GM18870 (cell line): ENCODE measurements at regions not wholly inside any gene's neighbourhood (a gene's known extent, or its start where the extent isn't known, plus 50 kb on each side); places are given as distances from the start of the nearest gene placed in this dataset.
"Not testable (repeated sequence)": the region's sequence is repeated elsewhere in the genome, so short reads cannot be mapped to it uniquely, and the experiment has no call there.

Experiments
- ATAC-seq: cut with Tn5 transposase; IDR thresholded peaks from one replicate; pipeline ENCODE4 v1.9.1; 2021; ENCODE audit warnings: moderate library complexity; ENCODE audit not compliant: unreplicated experiment

DNA sequence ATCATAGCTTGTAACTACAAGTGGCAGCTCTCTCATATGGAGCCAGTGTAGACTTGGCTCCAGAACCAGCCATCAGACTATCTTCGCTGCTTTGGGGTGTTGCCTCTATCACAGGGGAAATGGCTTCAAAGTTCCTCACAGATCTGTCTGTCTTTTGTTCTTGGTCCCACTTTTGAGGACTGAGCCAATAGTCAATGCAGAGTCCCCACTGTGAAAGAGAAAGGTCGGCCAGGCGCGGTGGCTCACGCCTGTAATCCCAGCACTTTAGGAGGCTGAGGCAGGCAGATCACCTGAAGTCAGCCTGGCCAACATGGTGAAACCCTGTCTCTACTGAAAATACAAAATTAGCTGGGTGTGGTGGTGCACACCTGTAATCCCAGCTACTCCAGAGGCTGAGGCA lies 86.9 kb upstream of the FZD7 start:
- ATAC-seq: not testable (repeated sequence)

DNA sequence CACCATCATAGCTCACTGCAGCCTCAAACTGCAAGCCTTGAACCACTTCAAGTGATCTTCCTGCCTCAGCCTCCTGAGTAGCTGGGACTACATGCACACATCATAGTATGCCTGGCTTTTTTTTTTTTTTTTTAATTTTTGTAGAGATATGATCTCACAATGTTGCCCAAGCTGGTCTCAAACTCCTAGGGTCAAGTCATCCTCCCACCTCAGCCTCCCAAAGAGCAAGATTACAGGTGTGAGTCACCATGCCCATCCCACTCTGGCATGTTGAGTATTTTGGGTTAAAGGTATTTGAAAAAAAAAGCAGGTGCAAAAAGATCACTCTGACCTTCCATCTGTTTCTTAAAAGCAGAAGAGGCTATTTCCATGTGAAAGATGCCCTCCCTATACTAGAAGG lies 86.4 kb upstream of the FZD7 start:
- no peak for ATAC-seq

DNA sequence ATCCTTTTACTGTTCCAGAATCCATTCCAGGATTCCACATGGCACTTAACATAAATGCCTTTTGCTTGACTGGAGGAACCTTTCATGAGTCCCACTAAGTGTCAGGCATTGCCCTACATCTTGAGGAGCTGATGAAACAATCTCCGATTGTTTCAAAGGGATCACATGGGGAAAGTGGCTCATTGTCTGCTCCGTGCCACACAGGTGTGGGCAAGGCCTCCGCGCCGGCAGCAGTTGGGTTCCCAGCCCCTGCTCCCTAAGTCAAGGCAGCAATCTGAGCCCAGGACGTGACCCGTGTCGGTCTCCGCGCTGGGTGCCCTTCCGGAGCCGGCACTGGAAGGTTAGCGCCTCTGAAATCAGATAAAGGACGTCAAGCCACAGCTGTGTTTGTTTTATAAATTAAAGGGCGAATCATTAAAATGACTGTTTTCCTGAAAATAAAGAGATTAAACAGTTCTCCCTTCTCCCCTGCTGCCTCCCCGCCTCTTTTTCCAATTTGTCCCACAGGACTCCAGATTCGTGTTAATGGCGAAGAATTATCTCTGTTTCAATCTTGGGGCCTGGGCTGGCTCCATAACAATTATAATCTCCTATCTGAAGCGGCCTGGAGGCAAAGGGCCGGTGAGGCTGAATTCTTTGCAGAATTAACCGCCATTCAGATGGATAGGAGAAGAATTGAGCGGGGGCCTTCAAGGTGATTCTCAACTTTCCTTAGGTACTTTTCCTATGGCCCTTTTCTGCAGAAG lies 84.3 kb upstream of the FZD7 start:
- no peak for ATAC-seq

DNA sequence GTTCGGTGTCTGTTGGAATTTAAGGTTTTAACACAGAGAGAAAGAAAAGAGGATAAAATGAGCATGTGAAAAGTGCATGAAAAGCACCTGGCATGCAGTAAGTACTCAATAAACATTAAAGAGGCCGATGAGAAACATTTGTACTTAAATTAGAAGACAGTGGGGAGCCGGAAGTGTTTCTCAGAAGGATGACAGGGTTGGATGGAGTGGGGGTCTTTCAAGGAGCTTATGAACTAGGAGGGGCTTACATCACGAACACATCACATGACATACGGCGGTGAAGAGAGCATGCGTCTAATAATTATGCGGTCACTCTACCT lies 83.8 kb upstream of the FZD7 start:
- no peak for ATAC-seq

DNA sequence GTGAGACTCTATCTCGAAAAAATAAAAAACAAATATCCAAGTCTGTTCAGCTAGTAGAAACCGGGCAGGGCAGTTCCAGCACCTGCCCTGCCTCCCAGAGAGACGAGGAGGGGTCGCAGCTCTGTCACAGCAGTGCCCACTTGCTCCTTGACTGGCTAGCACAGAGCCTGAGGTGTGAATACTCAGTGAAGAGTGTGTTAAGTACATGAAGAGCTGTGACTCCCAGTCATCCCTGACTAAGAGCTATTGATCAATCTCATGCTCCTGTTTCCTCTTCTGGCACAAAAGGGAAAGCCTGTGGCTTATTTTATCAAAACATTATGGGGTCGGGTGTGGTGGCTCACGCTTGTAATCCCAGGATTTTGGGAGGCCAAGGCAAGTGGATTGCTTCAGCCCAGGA lies 83.0 kb upstream of the FZD7 start:
- ATAC-seq: no peak

DNA sequence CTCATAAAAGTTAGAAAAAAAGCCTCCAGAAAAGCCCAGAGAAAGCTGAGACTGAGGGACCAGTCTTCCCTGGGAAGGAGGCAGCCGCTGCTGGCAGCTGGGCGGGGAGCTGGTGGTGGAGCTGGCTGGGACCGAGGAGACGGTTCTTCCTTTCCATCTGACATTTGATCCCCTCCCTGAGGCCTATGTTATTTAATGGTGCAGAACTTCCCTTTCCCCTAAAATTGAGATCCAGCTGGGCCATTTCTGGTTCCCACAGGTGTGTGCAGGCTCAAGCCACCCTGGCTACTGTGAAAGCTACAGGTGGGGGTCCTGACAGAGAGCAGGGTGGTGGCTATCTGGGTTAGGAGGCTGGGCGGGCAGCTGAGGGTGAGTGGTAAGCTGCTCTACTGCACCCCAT lies 81.5 kb upstream of the FZD7 start:
- no peak for ATAC-seq

DNA sequence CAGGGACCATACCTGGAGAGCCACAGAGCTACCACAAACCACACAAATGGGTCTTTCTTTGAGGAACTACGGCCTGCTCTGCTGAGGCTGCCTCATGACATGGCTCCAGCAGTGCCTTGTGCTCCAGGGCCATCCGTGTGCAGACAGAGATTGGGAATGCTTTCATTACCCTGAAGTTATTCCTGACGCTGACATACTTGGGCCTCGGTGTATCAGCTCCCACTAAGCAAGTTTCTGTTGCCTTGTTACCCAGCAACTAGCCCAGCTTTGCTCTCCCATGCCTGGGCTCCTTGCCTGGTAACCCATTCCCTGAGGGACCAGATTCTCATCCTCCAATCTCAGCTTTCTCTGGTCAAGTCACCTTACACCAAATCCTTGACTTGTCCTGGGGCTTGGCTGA lies 80.3 kb upstream of the FZD7 start:
- ATAC-seq: no peak

DNA sequence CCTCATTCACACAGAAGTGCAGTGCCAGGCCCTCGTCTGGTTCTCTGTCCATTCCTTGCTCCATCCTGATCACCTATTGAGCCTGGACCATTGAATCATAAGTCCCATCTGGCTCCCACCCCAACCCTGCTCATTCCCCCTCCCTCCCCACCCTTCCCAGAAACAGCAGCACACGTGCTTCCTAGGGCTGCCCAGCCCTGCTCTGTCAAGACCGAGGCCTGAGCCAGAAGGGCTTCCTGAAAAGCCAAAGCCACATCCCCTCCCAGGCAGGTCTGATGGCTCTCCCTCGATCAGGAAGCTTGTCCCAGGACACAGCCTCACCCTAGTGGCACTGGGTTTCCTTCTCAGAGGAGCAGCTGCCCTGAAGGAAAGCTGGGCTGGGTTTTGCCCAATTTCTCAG lies 79.8 kb upstream of the FZD7 start:
- ATAC-seq: no peak

DNA sequence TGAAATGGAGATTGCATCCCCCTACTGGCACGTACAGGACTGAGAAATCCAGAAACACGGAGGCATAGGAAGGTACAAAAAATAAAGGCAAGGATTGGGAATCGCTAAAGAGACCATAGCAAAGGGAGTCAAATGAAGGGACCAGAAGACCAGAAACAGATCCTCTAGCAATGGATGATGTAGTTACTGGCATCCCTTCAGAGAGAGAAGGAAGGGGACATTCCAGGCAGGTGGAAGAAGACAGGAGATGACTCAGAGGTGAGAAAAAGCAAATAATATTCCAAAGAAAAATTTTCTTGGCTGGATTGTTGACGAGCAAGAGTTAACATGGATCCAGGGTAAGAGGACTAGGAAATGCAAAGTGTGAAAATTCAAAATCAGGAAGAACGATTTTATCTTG lies 78.4 kb upstream of the FZD7 start:
- ATAC-seq: no peak

DNA sequence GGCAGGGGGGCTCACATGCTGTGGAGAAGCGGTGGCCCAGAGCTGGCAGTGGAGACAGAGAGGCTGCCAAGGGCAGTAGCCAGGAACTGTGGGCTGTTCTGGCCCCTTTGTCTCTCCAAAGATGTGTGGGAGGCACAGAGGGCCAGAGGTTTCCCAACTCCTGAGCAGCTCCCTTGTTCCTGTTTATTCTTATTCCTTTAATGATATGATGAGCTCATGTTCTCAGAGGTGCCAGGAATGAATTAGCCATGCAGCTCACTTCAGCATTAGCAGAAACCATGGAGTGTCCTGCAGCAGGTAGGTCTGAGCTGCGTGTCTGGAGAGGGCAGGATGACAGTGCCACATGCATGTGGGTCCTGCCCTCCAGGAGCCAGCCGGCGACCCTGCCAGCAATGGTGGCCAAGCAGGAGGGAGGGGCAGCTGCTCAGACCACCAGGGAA lies 77.9 kb upstream of the FZD7 start:
- no peak for ATAC-seq

DNA sequence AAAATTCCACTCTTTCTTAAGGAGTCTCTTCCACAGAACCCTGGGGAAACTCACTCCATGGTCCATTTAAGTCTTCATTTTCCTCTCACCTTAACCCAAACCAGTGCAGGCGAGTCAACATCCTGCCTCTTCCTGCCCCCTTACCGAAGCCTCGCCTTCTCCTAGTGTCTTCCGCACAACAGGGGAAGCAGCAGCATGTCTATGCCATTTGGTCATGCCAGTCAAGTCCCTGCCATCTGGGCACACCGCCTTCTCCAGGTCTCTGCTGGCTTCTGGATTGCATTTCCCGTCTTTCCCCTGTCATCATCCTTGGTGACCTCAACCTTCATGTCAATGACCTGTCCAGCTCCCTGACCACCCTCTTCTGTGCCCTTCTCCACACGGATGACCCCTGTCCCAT lies 77.3 kb upstream of the FZD7 start:
- ATAC-seq: no peak

DNA sequence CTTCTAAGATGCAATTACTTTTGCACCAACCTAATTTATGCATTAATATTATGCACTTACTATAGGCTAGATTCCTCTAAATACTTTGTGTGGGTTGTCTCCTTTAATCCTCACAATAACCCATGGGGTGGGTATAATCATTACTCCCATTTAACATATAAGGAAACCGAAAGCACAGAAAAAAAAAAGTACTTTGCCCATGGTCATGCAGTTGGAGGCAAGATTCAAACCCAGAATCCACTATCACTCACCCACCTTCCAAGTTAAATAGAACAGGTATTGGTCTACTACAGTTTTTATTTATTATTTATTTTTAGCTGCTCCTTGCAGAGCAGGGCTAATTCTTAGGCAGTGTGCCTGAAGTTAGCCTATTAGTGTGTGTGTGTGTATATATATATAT lies 76.6 kb upstream of the FZD7 start:
- no peak for ATAC-seq

DNA sequence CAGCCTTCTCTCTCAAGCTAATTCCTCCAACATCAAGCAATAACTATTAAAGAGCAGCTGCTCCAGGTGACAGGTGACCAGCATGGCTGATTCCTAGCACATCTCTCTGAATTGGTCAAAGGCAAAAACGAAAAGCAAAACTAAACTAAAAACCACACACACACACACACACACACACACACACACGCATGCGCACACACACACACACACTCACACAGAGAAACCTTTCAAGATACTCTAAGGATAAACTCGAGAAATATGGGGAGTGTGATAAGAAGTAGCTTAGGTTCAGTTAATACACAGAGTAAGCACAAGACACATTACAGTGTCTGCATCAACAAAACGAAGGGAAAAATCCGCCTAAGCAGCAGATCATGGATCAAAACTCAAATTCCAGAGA lies 74.5 kb upstream of the FZD7 start:
- no peak for ATAC-seq

DNA sequence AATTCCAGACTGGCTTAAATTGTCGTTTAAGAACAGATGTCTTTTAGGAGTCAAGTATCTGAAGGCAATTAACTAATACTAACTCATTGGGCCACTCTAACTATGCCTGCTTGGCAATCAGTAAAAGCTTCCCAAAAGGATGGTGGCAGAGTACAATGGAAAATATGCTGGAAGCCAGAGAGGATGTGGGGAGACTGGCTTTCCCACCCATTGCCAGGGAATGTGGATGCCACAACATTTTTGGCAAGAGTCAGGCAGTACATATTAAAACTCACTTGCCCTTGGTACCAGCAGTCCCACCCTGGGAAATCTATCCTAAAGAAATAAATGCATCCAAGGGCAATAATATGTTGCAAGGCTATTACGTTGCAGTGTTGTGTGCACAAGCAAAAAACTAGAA lies 74.0 kb upstream of the FZD7 start:
- no peak for ATAC-seq

DNA sequence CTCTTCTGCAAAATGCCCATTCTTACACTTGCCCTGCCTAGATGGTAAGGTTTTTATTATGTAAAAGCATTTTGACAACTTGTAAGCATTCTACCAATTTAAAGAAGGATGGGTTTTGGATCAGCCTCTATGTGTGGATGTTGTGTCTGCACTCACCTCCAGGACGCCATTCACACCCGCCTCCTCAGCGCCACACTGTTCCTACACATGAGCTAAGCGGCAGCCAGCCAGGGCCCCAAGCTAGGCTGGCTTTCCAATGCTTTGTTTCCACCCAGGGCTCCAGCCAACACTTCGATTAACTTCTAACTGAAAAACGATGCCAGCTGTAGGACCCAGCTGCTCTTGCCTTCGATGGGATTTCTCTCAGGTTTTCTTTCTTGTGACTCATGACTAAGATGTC lies 73.3 kb upstream of the FZD7 start:
- no peak for ATAC-seq

DNA sequence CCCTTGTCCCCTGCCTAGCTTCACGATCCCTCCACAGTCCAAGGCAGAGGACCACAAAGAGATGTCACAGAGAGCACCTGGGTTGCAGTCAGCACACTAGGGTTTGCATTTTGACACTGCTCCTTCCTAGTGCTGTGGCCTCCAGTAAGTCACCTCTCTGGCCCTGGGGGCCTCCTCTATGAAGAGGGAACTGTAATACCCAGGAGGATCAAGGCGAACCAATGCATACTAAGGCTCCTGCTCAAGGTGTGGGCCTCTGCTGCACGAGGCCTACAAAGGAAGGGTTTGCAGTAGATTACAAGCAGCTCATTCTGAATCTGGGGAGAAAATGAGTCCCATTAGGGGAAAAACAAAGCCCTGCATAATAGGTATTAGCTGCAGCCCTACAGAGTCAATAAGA lies 72.3 kb upstream of the FZD7 start:
- no peak for ATAC-seq

DNA sequence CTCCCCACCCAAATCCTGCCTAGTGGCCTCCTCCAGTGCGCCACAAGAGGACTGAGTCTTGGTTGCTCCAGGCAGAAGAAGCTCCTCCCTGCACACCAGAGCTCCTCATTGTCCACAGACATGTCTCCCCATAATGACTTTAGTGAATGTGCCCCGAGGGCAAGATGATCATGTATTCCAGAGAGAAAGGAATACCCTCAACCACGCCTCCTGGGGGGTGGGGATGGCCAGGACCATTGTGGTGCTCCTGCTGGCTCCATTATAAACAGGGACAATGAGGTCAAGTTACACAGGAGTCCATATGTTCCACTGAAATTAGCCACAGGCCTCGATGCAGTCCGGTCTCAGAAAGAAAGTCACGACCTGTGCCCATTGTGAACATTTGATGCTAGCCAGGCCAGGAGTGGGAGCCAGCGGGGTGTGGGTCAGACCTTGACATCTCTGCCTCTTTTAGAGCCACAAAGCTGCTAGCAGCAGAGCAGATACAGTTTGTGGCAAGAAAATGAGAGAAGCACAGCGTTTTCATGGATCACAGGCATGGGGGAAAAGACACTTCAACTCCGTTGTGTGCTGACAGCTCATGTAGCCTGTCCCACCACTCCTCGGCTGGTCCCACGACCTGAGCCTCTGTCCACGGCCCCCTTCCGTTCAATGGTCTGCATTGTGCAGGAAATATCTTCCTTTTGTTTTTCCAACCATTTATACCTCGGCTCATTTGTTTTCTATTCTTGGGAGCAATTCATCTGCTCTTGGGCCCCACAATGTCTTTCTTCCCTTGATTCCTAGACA lies 70.7 kb upstream of the FZD7 start:
- ATAC-seq: no peak

DNA sequence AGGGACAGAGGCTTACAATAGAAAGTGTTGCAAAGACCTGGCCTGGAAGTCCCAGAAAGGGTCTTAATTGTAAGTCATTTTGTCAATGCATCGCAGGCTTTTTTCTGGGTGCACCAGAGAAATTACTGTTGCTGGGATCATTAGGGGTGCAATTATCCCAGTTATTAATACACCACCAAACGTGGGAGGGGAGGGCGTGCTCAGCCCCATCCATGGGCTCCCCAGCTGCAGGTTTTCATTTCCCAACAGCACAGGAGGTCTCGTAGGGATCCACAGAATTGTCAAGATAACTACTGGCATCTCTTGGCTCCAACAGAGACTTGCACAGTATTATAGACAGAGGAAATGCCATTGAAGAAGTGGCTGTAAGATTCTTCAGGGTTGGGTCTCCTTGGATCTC lies 69.6 kb upstream of the FZD7 start:
- no peak for ATAC-seq

DNA sequence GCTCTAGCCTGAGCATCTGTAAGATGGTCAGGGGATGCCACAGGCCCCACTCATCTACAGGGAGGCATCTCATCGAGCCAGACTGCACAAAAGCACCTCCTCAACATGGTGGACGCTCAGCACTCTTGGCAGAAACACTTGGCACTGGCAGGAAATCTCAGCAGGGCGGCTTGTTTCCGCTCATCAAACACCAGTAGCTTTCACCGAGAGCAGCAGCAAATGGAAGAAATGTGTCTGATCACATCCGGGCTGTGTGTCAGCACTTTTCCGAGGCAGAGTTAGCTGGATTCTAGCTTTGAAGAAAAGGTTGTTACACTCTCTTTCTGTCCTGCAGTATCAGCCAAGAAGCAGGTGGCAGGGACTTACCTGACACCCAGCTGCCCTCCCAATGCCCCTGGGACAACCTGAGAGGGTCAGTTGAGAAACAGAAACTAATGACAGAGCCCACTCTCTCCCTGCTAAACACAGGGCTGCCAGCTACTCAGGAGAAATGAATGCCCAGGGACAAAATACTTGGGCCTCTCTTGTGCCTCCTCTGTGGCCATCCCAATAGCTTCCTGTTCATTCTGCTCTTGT lies 68.9 kb upstream of the FZD7 start:
- no peak for ATAC-seq

DNA sequence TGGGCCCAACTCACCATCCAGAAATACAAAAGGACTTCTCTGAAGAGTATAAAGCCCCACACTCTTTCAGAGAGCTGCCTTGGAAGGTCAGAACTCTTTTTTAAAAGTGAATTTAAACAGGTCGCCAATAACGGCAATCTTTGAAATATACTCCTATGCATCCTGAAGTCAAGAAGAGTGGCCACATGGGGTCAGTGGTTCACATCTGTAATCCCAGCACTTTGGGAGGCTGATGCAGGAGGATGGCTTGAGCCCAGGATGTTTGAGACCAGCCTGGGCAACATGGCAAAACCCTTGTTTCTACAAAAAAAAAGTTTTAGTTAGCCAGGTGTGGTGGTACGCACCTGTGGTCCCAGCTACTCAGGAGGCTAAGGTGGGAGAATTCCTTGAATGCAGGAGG lies 68.1 kb upstream of the FZD7 start:
- ATAC-seq: no peak

DNA sequence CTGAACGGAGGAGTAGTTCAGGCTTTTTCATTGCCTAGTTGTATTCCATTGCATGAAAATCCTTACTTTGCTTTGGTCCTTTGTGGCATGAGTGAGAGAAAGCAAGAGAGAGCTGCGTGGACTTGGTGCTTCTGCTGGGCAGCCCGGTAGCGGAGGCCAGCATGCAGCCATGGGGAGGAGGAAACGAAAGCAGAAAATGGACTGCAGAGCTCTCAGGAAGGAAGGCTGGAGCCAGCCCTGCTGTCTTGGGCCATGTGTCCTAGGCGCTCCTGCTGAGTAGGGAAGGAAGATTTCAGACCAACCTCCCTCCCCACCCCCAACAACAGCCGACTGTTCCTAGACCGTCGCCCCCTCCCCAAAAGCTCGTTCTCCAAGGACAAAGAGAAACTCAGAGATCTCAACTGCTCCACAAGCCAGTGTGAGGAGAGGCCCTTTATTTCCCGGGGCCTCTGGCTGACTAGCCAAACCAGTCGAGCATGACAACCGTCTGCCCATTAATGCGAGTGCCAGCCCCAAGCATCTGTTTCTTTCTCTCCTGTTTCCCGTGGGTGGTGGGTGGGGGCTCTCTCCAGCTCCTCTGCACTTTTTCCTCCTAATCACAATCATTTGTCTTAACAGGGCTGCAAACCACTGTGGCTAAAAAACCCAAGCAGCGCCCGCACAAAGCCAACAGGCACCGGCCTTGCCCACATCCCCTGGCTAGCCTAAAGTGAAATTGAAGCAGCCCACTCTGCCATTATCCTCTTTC lies 66.8 kb upstream of the FZD7 start:
- ATAC-seq: no peak

DNA sequence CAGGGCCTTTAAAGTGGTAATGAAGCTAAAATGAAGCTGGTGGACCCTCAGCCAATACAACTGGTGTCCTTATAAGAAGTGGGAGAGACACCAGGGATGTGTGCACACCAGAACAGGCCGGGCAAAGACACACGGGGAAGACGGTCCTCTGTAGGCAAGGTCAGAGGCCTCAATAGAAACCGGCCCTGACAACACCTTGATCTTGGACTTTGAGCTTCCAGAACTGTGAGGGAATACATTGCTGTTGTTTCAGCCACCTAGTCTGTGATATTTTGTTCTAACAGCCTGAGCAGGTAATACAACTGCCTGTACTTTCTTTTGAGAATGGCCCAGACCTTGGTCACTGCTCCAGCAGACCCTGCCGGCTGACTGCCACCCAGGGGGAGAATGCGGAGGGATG lies 65.6 kb upstream of the FZD7 start:
- no peak for ATAC-seq
